Lung (tissue), 11 donors: ENCODE measurements at regions not wholly inside any gene's neighbourhood (a gene's known extent, or its start where the extent isn't known, plus 50 kb on each side); places are given as distances from the start of the nearest gene placed in this dataset.

ENCODE experiments used
- ATAC-seq: fragments of 200-7000 bp; cut with Tn5 transposase; one replicate; pipeline ENCODE4 v1.9.1; 2020; ENCODE audit warnings: moderate number of reproducible peaks; ENCODE audit not compliant: insufficient read depth, low FRiP score
- DNase-seq, 3 donors: peaks; one replicate each; pipeline ENCODE4 v3.0.0-alpha.2; 2013 to 2017
- H3K27ac ChIP-seq, 2 donors: one replicate each; pipeline ENCODE4 v1.5.1; 2013; ENCODE audit warnings: mild to moderate bottlenecking in 2 of 2, moderate library complexity in 2 of 2, control low read depth in 1 of 2, inconsistent platforms in 1 of 2, low read depth in 1 of 2, low read length in 1 of 2
- H3K27me3 ChIP-seq, 3 donors: one replicate each; pipeline ENCODE4 v1.5.1; 2013; ENCODE audit warnings: low read length in 2 of 3; ENCODE audit not compliant: control insufficient read depth in 3 of 3, insufficient read depth in 3 of 3
- H3K36me3 ChIP-seq, 4 donors: one replicate each; pipeline ENCODE4 v1.5.1; 2013; ENCODE audit warnings: low read length in 4 of 4, mild to moderate bottlenecking in 1 of 4, moderate library complexity in 1 of 4; ENCODE audit not compliant: control insufficient read depth in 4 of 4, insufficient read depth in 4 of 4
- H3K4me1 ChIP-seq, 5 donors: one replicate each; pipeline ENCODE4 v1.5.1; 2013; ENCODE audit warnings: low read length in 5 of 5, mild to moderate bottlenecking in 2 of 5, moderate library complexity in 1 of 5; ENCODE audit not compliant: control insufficient read depth in 5 of 5, insufficient read depth in 5 of 5
- H3K4me3 ChIP-seq: one replicate; pipeline ENCODE4 v1.5.1; 2013; ENCODE audit warnings: mild to moderate bottlenecking, control low read depth, moderate library complexity
- H3K9ac ChIP-seq, 2 donors: one replicate each; pipeline ENCODE4 v1.5.1; 2013; ENCODE audit warnings: low read length in 2 of 2, control low read depth in 1 of 2; ENCODE audit not compliant: insufficient read depth in 1 of 2
- H3K9me3 ChIP-seq, 4 donors: one replicate each; pipeline ENCODE4 v1.5.1; 2013; ENCODE audit warnings: low read length in 3 of 4, mild to moderate bottlenecking in 1 of 4, moderate library complexity in 1 of 4; ENCODE audit not compliant: control insufficient read depth in 4 of 4, insufficient read depth in 3 of 4
- WGBS, 2 donors: extraction: QIAGEN DNeasy Blood & Tissue Kit; methylation state at CpG; one replicate each; pipeline ENCODE4 v1.1.7; 2013; 5-methylcytosine and 5-hydroxymethylcytosine counted together
- TF ChIP-seq, protein P1 (sequence below): IDR thresholded peaks from 2 replicates; pipeline ENCODE4 v1.5.1; 2012; ENCODE audit warnings: mild to moderate bottlenecking; ENCODE audit errors: control extremely low read depth, extremely low read depth
- donor health status: control.
- donor health status: control.
- donor health status: Bipolar disorder and iron deficiency.
- donor health status: healthy.
- donor health status: DM: yes; HTN: yes; CAD: no.

- no peak overlapping the region for H3K27ac ChIP-seq
- no peaks in the 10 kb centered on the region for H3K36me3 ChIP-seq
Observed at GRCh38 chr10:126722726-126723125, 52.2 kb upstream of the C10orf90 start.

DNA sequence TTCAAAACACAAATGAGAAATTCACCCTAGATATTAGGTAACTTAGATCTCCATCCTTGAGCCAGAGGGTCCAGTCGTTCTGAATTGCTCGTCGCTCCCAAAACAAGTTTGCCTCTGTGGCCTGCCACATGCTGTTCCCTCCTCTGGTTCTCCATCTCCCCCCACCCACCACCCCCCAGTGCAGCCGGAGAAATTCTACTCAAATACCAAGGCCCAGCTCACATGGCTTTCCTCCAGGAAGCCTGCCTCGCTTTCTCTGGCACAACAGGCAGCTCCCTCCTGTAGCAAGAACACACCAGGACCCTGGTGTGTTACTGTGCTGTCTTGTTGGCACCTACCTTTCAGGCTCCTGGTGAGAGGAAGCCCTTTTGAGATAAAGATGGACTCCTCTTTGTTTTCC, 52.7 kb upstream of the C10orf90 start:
- Histone ChIP-seq H3K9me3 (peaks cover 0 to 5% (median 0%) of the 10 kb centered on the region in 4 donors), H3K4me3 (no peak overlapping the region), H3K4me1 (no peaks in the 10 kb centered on the region), H3K27ac (no peak overlapping the region), H3K36me3 (no peaks in the 10 kb centered on the region), H3K27me3 (no peaks in the 10 kb centered on the region), H3K9ac (no peak overlapping the region)
- DNase-seq (no peak), ATAC-seq (no peak)
- TF ChIP-seq, protein P1, sequence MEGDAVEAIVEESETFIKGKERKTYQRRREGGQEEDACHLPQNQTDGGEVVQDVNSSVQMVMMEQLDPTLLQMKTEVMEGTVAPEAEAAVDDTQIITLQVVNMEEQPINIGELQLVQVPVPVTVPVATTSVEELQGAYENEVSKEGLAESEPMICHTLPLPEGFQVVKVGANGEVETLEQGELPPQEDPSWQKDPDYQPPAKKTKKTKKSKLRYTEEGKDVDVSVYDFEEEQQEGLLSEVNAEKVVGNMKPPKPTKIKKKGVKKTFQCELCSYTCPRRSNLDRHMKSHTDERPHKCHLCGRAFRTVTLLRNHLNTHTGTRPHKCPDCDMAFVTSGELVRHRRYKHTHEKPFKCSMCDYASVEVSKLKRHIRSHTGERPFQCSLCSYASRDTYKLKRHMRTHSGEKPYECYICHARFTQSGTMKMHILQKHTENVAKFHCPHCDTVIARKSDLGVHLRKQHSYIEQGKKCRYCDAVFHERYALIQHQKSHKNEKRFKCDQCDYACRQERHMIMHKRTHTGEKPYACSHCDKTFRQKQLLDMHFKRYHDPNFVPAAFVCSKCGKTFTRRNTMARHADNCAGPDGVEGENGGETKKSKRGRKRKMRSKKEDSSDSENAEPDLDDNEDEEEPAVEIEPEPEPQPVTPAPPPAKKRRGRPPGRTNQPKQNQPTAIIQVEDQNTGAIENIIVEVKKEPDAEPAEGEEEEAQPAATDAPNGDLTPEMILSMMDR, result no peak
- WGBS, 2 donors, result 85 to 86% methylated on average over 5 of the region's 5 CpGs

More at GRCh38 chr10:126722726-126723125, 52.2 kb upstream of the C10orf90 start:
- peaks cover 0 to 5% (median 0%) of the 10 kb centered on the region in 4 donors for H3K9me3 ChIP-seq
- 73 to 82% methylated on average over 5 of the region's 5 CpGs for WGBS, 2 donors
- no peaks in the 10 kb centered on the region for H3K27me3 ChIP-seq
- no peak overlapping the region for H3K9ac ChIP-seq
- DNase-seq (no peak), ATAC-seq (no peak)
- H3K4me1 ChIP-seq, result no peaks in the 10 kb centered on the region
- H3K4me3 ChIP-seq, result no peak overlapping the region
- TF ChIP-seq, protein P1, result no peak

- Histone ChIP-seq H3K9me3 (peaks cover 0 to 5% (median 0%) of the 10 kb centered on the region in 4 donors), H3K27ac (no peak overlapping the region), H3K36me3 (no peaks in the 10 kb centered on the region), H3K9ac (no peak overlapping the region), H3K4me1 (peaks cover 0 to 39% (median 1%) of the 10 kb centered on the region in 5 donors), H3K27me3 (no peaks in the 10 kb centered on the region), H3K4me3 (no peak overlapping the region)
- peak in 1 of 3 donors; percentile 25 for DNase-seq
- TF ChIP-seq, protein P1, result no peak
- WGBS, 2 donors, result 72 to 81% methylated on average over 6 of the region's 6 CpGs
- no peak for ATAC-seq
Observed at GRCh38 chr10:126729314-126729870, 58.9 kb upstream of the C10orf90 start.
